IMR-90 (cell line): ENCODE measurements at regions not wholly inside any gene's neighbourhood (a gene's known extent, or its start where the extent isn't known, plus 50 kb on each side); places are given as distances from the start of the nearest gene placed in this dataset.

Experiments used
- BHLHE40 ChIP-seq: fragments of 150-350 bp; IDR thresholded peaks from 2 replicates; pipeline ENCODE4 v1.6.1; 2016; ENCODE audit warnings: mild to moderate bottlenecking, low read depth, low read length
- CEBPB ChIP-seq: IDR thresholded peaks from 2 replicates; pipeline ENCODE4 v1.6.1; 2012; ENCODE audit warnings: low read depth, low read length, improper control_type of control experiment
- CHD1 ChIP-seq: IDR thresholded peaks from 2 replicates; pipeline ENCODE4 v1.6.1; 2012; ENCODE audit warnings: low read depth, low read length, improper control_type of control experiment
- FOS ChIP-seq: fragments of 150-350 bp; IDR thresholded peaks from 2 replicates; pipeline ENCODE4 v1.6.1; 2016; ENCODE audit warnings: low read depth, low read length
- MAFK ChIP-seq: IDR thresholded peaks from 2 replicates; pipeline ENCODE4 v1.6.1; 2012; ENCODE audit warnings: low read depth, low read length, improper control_type of control experiment
- MXI1 ChIP-seq: IDR thresholded peaks from 2 replicates; pipeline ENCODE4 v1.6.1; 2012; ENCODE audit warnings: low read depth, mild to moderate bottlenecking, low read length, moderate library complexity, borderline replicate concordance
- POLR2A ChIP-seq: IDR thresholded peaks from 2 replicates; pipeline ENCODE4 v1.6.1; 2012; ENCODE audit warnings: mild to moderate bottlenecking, low read depth, low read length
- RAD21 ChIP-seq: IDR thresholded peaks from 2 replicates; pipeline ENCODE4 v1.6.1; 2012; ENCODE audit warnings: low read length, improper control_type of control experiment
- RCOR1 ChIP-seq: IDR thresholded peaks from 2 replicates; pipeline ENCODE4 v1.6.1; 2012; ENCODE audit warnings: mild to moderate bottlenecking, low read length, improper control_type of control experiment; ENCODE audit not compliant: insufficient replicate concordance
- RFX5 ChIP-seq: IDR thresholded peaks from 2 replicates; pipeline ENCODE4 v1.8.0; 2012; ENCODE audit warnings: low read depth, mild to moderate bottlenecking, low read length, moderate library complexity
- SMC3 ChIP-seq: fragments of 150-350 bp; IDR thresholded peaks from 2 replicates; pipeline ENCODE4 v1.6.1; 2016; ENCODE audit warnings: low read depth, mild to moderate bottlenecking, antibody characterized with exemption, low read length, moderate library complexity
- TF ChIP-seq, protein P1 (sequence below): conservative IDR thresholded peaks from 2 replicates; pipeline ENCODE4 v1.5.1; 2012; ENCODE audit warnings: mild to moderate bottlenecking, low read depth, low read length, improper control_type of control experiment
- TF ChIP-seq, protein P2 (sequence below): fragments of 150-350 bp; IDR thresholded peaks from 2 replicates; pipeline ENCODE4 v1.6.1; 2017; ENCODE audit warnings: mild to moderate bottlenecking, antibody characterized with exemption, low read length, low read depth

DNA sequence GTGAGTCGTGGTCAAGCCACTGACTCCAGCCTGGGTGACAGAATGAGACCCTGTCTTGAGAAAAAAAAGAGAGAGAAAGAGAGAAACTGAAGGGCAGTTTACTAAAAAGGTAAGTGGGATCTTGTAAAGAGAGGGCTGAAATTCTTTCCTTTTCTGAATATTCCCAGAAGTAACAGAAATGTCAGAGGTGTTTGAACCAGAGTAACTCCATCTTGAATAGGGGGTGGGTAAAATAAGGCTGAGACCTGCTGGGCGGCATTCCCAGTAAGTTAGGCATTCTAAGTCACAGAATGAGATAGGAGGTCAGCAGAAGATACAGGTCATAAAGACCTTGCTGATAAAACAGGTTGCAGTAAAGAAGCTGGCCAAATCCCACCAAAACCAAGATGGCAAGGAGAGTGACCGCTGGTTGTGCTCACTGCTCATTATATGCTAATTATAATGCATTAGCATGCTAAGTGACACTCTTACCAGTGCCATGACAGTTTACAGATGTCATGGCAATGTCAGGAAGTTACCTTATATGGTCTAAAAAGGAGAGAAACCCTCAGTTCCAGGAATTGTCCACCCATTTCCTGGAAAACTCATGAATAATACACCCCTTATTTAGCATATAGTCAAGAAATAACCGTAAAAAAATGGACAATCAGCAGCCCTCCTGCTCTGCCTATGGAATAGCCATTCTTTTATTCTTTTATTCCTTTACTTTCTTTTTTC, 1334.3 kb upstream of the ZEB2 start:
- TF ChIP-seq, protein P1, sequence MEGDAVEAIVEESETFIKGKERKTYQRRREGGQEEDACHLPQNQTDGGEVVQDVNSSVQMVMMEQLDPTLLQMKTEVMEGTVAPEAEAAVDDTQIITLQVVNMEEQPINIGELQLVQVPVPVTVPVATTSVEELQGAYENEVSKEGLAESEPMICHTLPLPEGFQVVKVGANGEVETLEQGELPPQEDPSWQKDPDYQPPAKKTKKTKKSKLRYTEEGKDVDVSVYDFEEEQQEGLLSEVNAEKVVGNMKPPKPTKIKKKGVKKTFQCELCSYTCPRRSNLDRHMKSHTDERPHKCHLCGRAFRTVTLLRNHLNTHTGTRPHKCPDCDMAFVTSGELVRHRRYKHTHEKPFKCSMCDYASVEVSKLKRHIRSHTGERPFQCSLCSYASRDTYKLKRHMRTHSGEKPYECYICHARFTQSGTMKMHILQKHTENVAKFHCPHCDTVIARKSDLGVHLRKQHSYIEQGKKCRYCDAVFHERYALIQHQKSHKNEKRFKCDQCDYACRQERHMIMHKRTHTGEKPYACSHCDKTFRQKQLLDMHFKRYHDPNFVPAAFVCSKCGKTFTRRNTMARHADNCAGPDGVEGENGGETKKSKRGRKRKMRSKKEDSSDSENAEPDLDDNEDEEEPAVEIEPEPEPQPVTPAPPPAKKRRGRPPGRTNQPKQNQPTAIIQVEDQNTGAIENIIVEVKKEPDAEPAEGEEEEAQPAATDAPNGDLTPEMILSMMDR = no peak
- no peak for TF ChIP-seq CHD1
- TF ChIP-seq FOS = no peak
- no peak for TF ChIP-seq SMC3
- TF ChIP-seq RAD21 = no peak
- TF ChIP-seq RCOR1 = no peak
- TF ChIP-seq POLR2A = no peak
- no peak for TF ChIP-seq CEBPB
- TF ChIP-seq MAFK = no peak
- TF ChIP-seq BHLHE40 = no peak
- TF ChIP-seq RFX5 = no peak
- TF ChIP-seq, protein P2, sequence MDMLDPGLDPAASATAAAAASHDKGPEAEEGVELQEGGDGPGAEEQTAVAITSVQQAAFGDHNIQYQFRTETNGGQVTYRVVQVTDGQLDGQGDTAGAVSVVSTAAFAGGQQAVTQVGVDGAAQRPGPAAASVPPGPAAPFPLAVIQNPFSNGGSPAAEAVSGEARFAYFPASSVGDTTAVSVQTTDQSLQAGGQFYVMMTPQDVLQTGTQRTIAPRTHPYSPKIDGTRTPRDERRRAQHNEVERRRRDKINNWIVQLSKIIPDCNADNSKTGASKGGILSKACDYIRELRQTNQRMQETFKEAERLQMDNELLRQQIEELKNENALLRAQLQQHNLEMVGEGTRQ = no peak
- no peak for TF ChIP-seq MXI1
